ENCODE measurements at regions not wholly inside any gene's neighbourhood (a gene's known extent, or its start where the extent isn't known, plus 50 kb on each side); places are given as distances from the start of the nearest gene placed in this dataset.

- Histone ChIP-seq H3K27ac (ENCODE audit: low read depth in 2 of 2, low read length in 1 of 2) (no peak overlapping the region), H3K27me3 (ENCODE audit: control insufficient read depth in 1 of 2, insufficient read depth in 2 of 2, low read length in 2 of 2) (no peaks in the 10 kb centered on the region), H3K36me3 (ENCODE audit: control insufficient read depth in 2 of 2, insufficient read depth in 2 of 2, low read length in 1 of 2) (no peaks in the 10 kb centered on the region), H3K4me3 (ENCODE audit: low read depth in 1 of 2, low read length in 2 of 2) (no peak overlapping the region), H3K4me1 (ENCODE audit: control insufficient read depth in 2 of 2, insufficient read depth in 2 of 2, low read length in 1 of 2) (no peaks in the 10 kb centered on the region), H3K9me3 (ENCODE audit: control insufficient read depth in 2 of 2, insufficient read depth in 1 of 2, low read depth in 1 of 2, low read length in 1 of 2) (no peaks in the 10 kb centered on the region)
- 22 to 40% methylated on average over 1 of the region's 1 CpG for WGBS, 2 donors
Measured at GRCh38 chr7:152969335-152969734, 209.8 kb downstream of the ACTR3B start.

GRCh38 chr7:152969839-152970238 lies 210.3 kb downstream of the ACTR3B start:
- Histone ChIP-seq H3K27ac (ENCODE audit: low read depth in 2 of 2, low read length in 1 of 2) (no peak overlapping the region), H3K4me3 (ENCODE audit: low read depth in 1 of 2, low read length in 2 of 2) (no peak overlapping the region), H3K9me3 (ENCODE audit: control insufficient read depth in 2 of 2, insufficient read depth in 1 of 2, low read depth in 1 of 2, low read length in 1 of 2) (no peaks in the 10 kb centered on the region), H3K27me3 (ENCODE audit: control insufficient read depth in 1 of 2, insufficient read depth in 2 of 2, low read length in 2 of 2) (no peaks in the 10 kb centered on the region), H3K36me3 (ENCODE audit: control insufficient read depth in 2 of 2, insufficient read depth in 2 of 2, low read length in 1 of 2) (no peaks in the 10 kb centered on the region), H3K4me1 (ENCODE audit: control insufficient read depth in 2 of 2, insufficient read depth in 2 of 2, low read length in 1 of 2) (no peaks in the 10 kb centered on the region)
- 56 to 74% methylated on average over 1 of the region's 1 CpG for WGBS, 2 donors

- H3K4me3 ChIP-seq (ENCODE audit: low read depth in 1 of 2, low read length in 2 of 2): no peak overlapping the region
- H3K9me3 ChIP-seq (ENCODE audit: control insufficient read depth in 2 of 2, insufficient read depth in 1 of 2, low read depth in 1 of 2, low read length in 1 of 2): no peaks in the 10 kb centered on the region
- no peaks in the 10 kb centered on the region for H3K4me1 ChIP-seq (ENCODE audit: control insufficient read depth in 2 of 2, insufficient read depth in 2 of 2, low read length in 1 of 2)
- H3K36me3 ChIP-seq (ENCODE audit: control insufficient read depth in 2 of 2, insufficient read depth in 2 of 2, low read length in 1 of 2): no peaks in the 10 kb centered on the region
- H3K27me3 ChIP-seq (ENCODE audit: control insufficient read depth in 1 of 2, insufficient read depth in 2 of 2, low read length in 2 of 2): no peaks in the 10 kb centered on the region
- 73 to 75% methylated on average over 5 of the region's 5 CpGs for whole genome bisulfite sequencing, 2 donors
- H3K27ac ChIP-seq (ENCODE audit: low read depth in 2 of 2, low read length in 1 of 2): no peak overlapping the region
Measured at GRCh38 chr7:152970481-152970880, 210.9 kb downstream of the ACTR3B start.

GRCh38 chr7:152974577-152974976 lies 215.0 kb downstream of the ACTR3B start:
- WGBS, 2 donors: 16 to 17% methylated on average over 3 of the region's 3 CpGs
- H3K27me3 ChIP-seq (ENCODE audit: control insufficient read depth in 1 of 2, insufficient read depth in 2 of 2, low read length in 2 of 2): no peaks in the 10 kb centered on the region
- H3K27ac ChIP-seq (ENCODE audit: low read depth in 2 of 2, low read length in 1 of 2): no peak overlapping the region
- no peaks in the 10 kb centered on the region for H3K4me1 ChIP-seq (ENCODE audit: control insufficient read depth in 2 of 2, insufficient read depth in 2 of 2, low read length in 1 of 2)
- no peaks in the 10 kb centered on the region for H3K36me3 ChIP-seq (ENCODE audit: control insufficient read depth in 2 of 2, insufficient read depth in 2 of 2, low read length in 1 of 2)
- no peaks in the 10 kb centered on the region for H3K9me3 ChIP-seq (ENCODE audit: control insufficient read depth in 2 of 2, insufficient read depth in 1 of 2, low read depth in 1 of 2, low read length in 1 of 2)
- no peak overlapping the region for H3K4me3 ChIP-seq (ENCODE audit: low read depth in 1 of 2, low read length in 2 of 2)

GRCh38 chr7:152975076-152975475 lies 215.5 kb downstream of the ACTR3B start:
- WGBS, 2 donors: 20 to 27% methylated on average over 2 of the region's 2 CpGs
- Histone ChIP-seq H3K4me1 (ENCODE audit: control insufficient read depth in 2 of 2, insufficient read depth in 2 of 2, low read length in 1 of 2) (no peaks in the 10 kb centered on the region), H3K27me3 (ENCODE audit: control insufficient read depth in 1 of 2, insufficient read depth in 2 of 2, low read length in 2 of 2) (no peaks in the 10 kb centered on the region), H3K36me3 (ENCODE audit: control insufficient read depth in 2 of 2, insufficient read depth in 2 of 2, low read length in 1 of 2) (no peaks in the 10 kb centered on the region), H3K9me3 (ENCODE audit: control insufficient read depth in 2 of 2, insufficient read depth in 1 of 2, low read depth in 1 of 2, low read length in 1 of 2) (no peaks in the 10 kb centered on the region), H3K4me3 (ENCODE audit: low read depth in 1 of 2, low read length in 2 of 2) (no peak overlapping the region), H3K27ac (ENCODE audit: low read depth in 2 of 2, low read length in 1 of 2) (no peak overlapping the region)

GRCh38 chr7:152979376-152979775 lies 219.8 kb downstream of the ACTR3B start:
- Histone ChIP-seq H3K27me3 (ENCODE audit: control insufficient read depth in 1 of 2, insufficient read depth in 2 of 2, low read length in 2 of 2) (no peaks in the 10 kb centered on the region), H3K36me3 (ENCODE audit: control insufficient read depth in 2 of 2, insufficient read depth in 2 of 2, low read length in 1 of 2) (no peaks in the 10 kb centered on the region), H3K27ac (ENCODE audit: low read depth in 2 of 2, low read length in 1 of 2) (no peak overlapping the region), H3K4me1 (ENCODE audit: control insufficient read depth in 2 of 2, insufficient read depth in 2 of 2, low read length in 1 of 2) (no peaks in the 10 kb centered on the region), H3K9me3 (ENCODE audit: control insufficient read depth in 2 of 2, insufficient read depth in 1 of 2, low read depth in 1 of 2, low read length in 1 of 2) (no peaks in the 10 kb centered on the region), H3K4me3 (ENCODE audit: low read depth in 1 of 2, low read length in 2 of 2) (no peak overlapping the region)
- WGBS, 2 donors: 75 to 80% methylated on average over 3 of the region's 3 CpGs

GRCh38 chr7:152984421-152984820 lies 224.9 kb downstream of the ACTR3B start:
- H3K9me3 ChIP-seq (ENCODE audit: control insufficient read depth in 2 of 2, insufficient read depth in 1 of 2, low read depth in 1 of 2, low read length in 1 of 2): no peaks in the 10 kb centered on the region
- H3K36me3 ChIP-seq (ENCODE audit: control insufficient read depth in 2 of 2, insufficient read depth in 2 of 2, low read length in 1 of 2): no peaks in the 10 kb centered on the region
- no peak overlapping the region for H3K27ac ChIP-seq (ENCODE audit: low read depth in 2 of 2, low read length in 1 of 2)
- H3K4me3 ChIP-seq (ENCODE audit: low read depth in 1 of 2, low read length in 2 of 2): no peak overlapping the region
- WGBS, 2 donors: 55 to 56% methylated on average over 4 of the region's 4 CpGs
- no peaks in the 10 kb centered on the region for H3K27me3 ChIP-seq (ENCODE audit: control insufficient read depth in 1 of 2, insufficient read depth in 2 of 2, low read length in 2 of 2)
- no peaks in the 10 kb centered on the region for H3K4me1 ChIP-seq (ENCODE audit: control insufficient read depth in 2 of 2, insufficient read depth in 2 of 2, low read length in 1 of 2)

GRCh38 chr7:152986376-152986775 lies 226.8 kb downstream of the ACTR3B start:
- Histone ChIP-seq H3K9me3 (ENCODE audit: control insufficient read depth in 2 of 2, insufficient read depth in 1 of 2, low read depth in 1 of 2, low read length in 1 of 2) (no peaks in the 10 kb centered on the region), H3K36me3 (ENCODE audit: control insufficient read depth in 2 of 2, insufficient read depth in 2 of 2, low read length in 1 of 2) (no peaks in the 10 kb centered on the region), H3K27me3 (ENCODE audit: control insufficient read depth in 1 of 2, insufficient read depth in 2 of 2, low read length in 2 of 2) (no peaks in the 10 kb centered on the region), H3K27ac (ENCODE audit: low read depth in 2 of 2, low read length in 1 of 2) (no peak overlapping the region), H3K4me3 (ENCODE audit: low read depth in 1 of 2, low read length in 2 of 2) (no peak overlapping the region), H3K4me1 (ENCODE audit: control insufficient read depth in 2 of 2, insufficient read depth in 2 of 2, low read length in 1 of 2) (no peaks in the 10 kb centered on the region)
- WGBS, 2 donors: 55 to 63% methylated on average over 4 of the region's 4 CpGs

- no peaks in the 10 kb centered on the region for H3K9me3 ChIP-seq (ENCODE audit: control insufficient read depth in 2 of 2, insufficient read depth in 1 of 2, low read depth in 1 of 2, low read length in 1 of 2)
- no peaks in the 10 kb centered on the region for H3K36me3 ChIP-seq (ENCODE audit: control insufficient read depth in 2 of 2, insufficient read depth in 2 of 2, low read length in 1 of 2)
- no peak overlapping the region for H3K27ac ChIP-seq (ENCODE audit: low read depth in 2 of 2, low read length in 1 of 2)
- no peak overlapping the region for H3K4me3 ChIP-seq (ENCODE audit: low read depth in 1 of 2, low read length in 2 of 2)
- no peaks in the 10 kb centered on the region for H3K27me3 ChIP-seq (ENCODE audit: control insufficient read depth in 1 of 2, insufficient read depth in 2 of 2, low read length in 2 of 2)
- H3K4me1 ChIP-seq (ENCODE audit: control insufficient read depth in 2 of 2, insufficient read depth in 2 of 2, low read length in 1 of 2): no peaks in the 10 kb centered on the region
- 87% methylated on average over 2 of the region's 2 CpGs for WGBS, 2 donors
Measured at GRCh38 chr7:152987656-152988055, 228.1 kb downstream of the ACTR3B start.

- 38 to 42% methylated on average over 8 of the region's 8 CpGs for WGBS, 2 donors
- Histone ChIP-seq H3K36me3 (ENCODE audit: control insufficient read depth in 2 of 2, insufficient read depth in 2 of 2, low read length in 1 of 2) (no peaks in the 10 kb centered on the region), H3K9me3 (ENCODE audit: control insufficient read depth in 2 of 2, insufficient read depth in 1 of 2, low read depth in 1 of 2, low read length in 1 of 2) (no peaks in the 10 kb centered on the region), H3K27me3 (ENCODE audit: control insufficient read depth in 1 of 2, insufficient read depth in 2 of 2, low read length in 2 of 2) (no peaks in the 10 kb centered on the region), H3K4me1 (ENCODE audit: control insufficient read depth in 2 of 2, insufficient read depth in 2 of 2, low read length in 1 of 2) (no peaks in the 10 kb centered on the region), H3K27ac (ENCODE audit: low read depth in 2 of 2, low read length in 1 of 2) (no peak overlapping the region), H3K4me3 (ENCODE audit: low read depth in 1 of 2, low read length in 2 of 2) (no peak overlapping the region)
Measured at GRCh38 chr7:152989889-152990380, 230.4 kb downstream of the ACTR3B start.
